ENCODE measurements at regions not wholly inside any gene's neighbourhood (a gene's known extent, or its start where the extent isn't known, plus 50 kb on each side); places are given as distances from the start of the nearest gene placed in this dataset.

- no peak for DNase-seq
Measured at GRCh38 chr4:35541146-35541887, 703.0 kb downstream of the ARAP2 start.

GRCh38 chr4:35541888-35542213, 702.5 kb downstream of the ARAP2 start:
- DNase-seq = no peak

GRCh38 chr4:35548921-35549320, 695.4 kb downstream of the ARAP2 start:
- no peak for DNase-seq

- DNase-seq = no peak
Measured at GRCh38 chr4:35556387-35556786, 687.9 kb downstream of the ARAP2 start.

- no peak for DNase-seq
Measured at GRCh38 chr4:35559559-35560365, 684.6 kb downstream of the ARAP2 start.

GRCh38 chr4:35562861-35563260, 681.5 kb downstream of the ARAP2 start:
- DNase-seq = no peak

GRCh38 chr4:35565640-35566039, 678.7 kb downstream of the ARAP2 start:
- DNase-seq = no peak

GRCh38 chr4:35591035-35591434, 653.3 kb downstream of the ARAP2 start:
- DNase-seq = no peak

- DNase-seq = no peak
Measured at GRCh38 chr4:35604252-35604651, 640.1 kb downstream of the ARAP2 start.

GRCh38 chr4:35604724-35605123, 639.6 kb downstream of the ARAP2 start:
- DNase-seq = no peak

GRCh38 chr4:35608205-35608604, 636.1 kb downstream of the ARAP2 start:
- DNase-seq = no peak

GRCh38 chr4:35614120-35614519, 630.2 kb downstream of the ARAP2 start:
- DNase-seq = no peak

GRCh38 chr4:35639929-35640328, 604.4 kb downstream of the ARAP2 start:
- DNase-seq = no peak

GRCh38 chr4:35643661-35644060, 600.7 kb downstream of the ARAP2 start:
- no peak for DNase-seq

- DNase-seq = peak; percentile 14
Measured at GRCh38 chr4:35644591-35644990, 599.7 kb downstream of the ARAP2 start.

- DNase-seq = no peak
Measured at GRCh38 chr4:35649011-35649410, 595.3 kb downstream of the ARAP2 start.

- DNase-seq = no peak
Measured at GRCh38 chr4:35649778-35650177, 594.5 kb downstream of the ARAP2 start.

GRCh38 chr4:35652197-35652596, 592.1 kb downstream of the ARAP2 start:
- DNase-seq = no peak

- no peak for DNase-seq
Measured at GRCh38 chr4:35653451-35653850, 590.9 kb downstream of the ARAP2 start.

- no peak for DNase-seq
Measured at GRCh38 chr4:35673137-35673536, 571.2 kb downstream of the ARAP2 start.

- no peak for DNase-seq
Measured at GRCh38 chr4:35684755-35685154, 559.6 kb downstream of the ARAP2 start.

- DNase-seq = no peak
Measured at GRCh38 chr4:35689870-35690269, 554.4 kb downstream of the ARAP2 start.

- DNase-seq = no peak
Measured at GRCh38 chr4:35690271-35690670, 554.0 kb downstream of the ARAP2 start.

GRCh38 chr4:35695003-35695402, 549.3 kb downstream of the ARAP2 start:
- DNase-seq = no peak
